SK-N-SH (cell line): ENCODE measurements at regions not wholly inside any gene's neighbourhood (a gene's known extent, or its start where the extent isn't known, plus 50 kb on each side); places are given as distances from the start of the nearest gene placed in this dataset.

ENCODE experiments used
- CTCF ChIA-PET: fragments of 300-600, 350-600 bp; formaldehyde crosslinking; extraction: SDS; loops from one replicate; lab custom pipeline; 2021; lab: Yijun Ruan, JAX
- POLR2A ChIA-PET: fragments of 350-600 bp; sonication (Branson Sonifier 250); formaldehyde crosslinking; extraction: SDS; loops from one replicate; lab custom pipeline; 2020; ENCODE audit warnings: antibody characterized with exemption, inconsistent platforms; lab: Yijun Ruan, JAX
- DNase-seq: peaks from one replicate; pipeline ENCODE4 v3.0.0; 2012
- H2AFZ ChIP-seq: fragments of 200-600 bp; sonication (generic); 2 replicates; pipeline ENCODE4 v1.8.1; 2016; ENCODE audit warnings: antibody characterized with exemption, mild to moderate bottlenecking, low read depth
- H3F3A ChIP-seq: fragments of 200-600 bp; sonication (generic); replicated peaks from 2 replicates; pipeline ENCODE3; 2016; ENCODE audit warnings: antibody characterized with exemption, mild to moderate bottlenecking; ENCODE audit not compliant: insufficient read depth
- H3K27ac ChIP-seq, 2 experiments: fragments of 200-500 bp in 1 of 2; fragments of 200-600 bp in 1 of 2; sonication (Bioruptor generic) in 1 of 2; sonication (generic), shearing (Covaris generic) in 1 of 2; 2 replicates each; pipeline versions ENCODE4 v1.5.1 to v1.6.1; 2014 to 2016; ENCODE audit warnings: low read depth in 2 of 2, inconsistent platforms in 1 of 2, low read length in 1 of 2, mild to moderate bottlenecking in 1 of 2, mixed read lengths in 1 of 2
- H3K27me3 ChIP-seq: fragments of 200-600 bp; sonication (generic), shearing (Covaris generic); 2 replicates; pipeline ENCODE4 v1.6.1; 2016; ENCODE audit warnings: mixed run types; ENCODE audit not compliant: insufficient read depth
- H3K36me3 ChIP-seq, 2 experiments: fragments of 200-500 bp in 1 of 2; fragments of 200-600 bp in 1 of 2; sonication (Bioruptor generic) in 1 of 2; sonication (generic) in 1 of 2; replicated peaks in 1 of 2; 2 replicates each; pipeline versions ENCODE3 to v1.5.1; 2014 to 2016; ENCODE audit warnings: low read length in 1 of 2, mild to moderate bottlenecking in 1 of 2; ENCODE audit not compliant: insufficient read depth in 2 of 2, control insufficient read depth in 1 of 2
- H3K4me1 ChIP-seq, 2 experiments: fragments of 200-500 bp in 1 of 2; fragments of 200-600 bp in 1 of 2; sonication (Bioruptor generic) in 1 of 2; sonication (generic), shearing (Covaris generic) in 1 of 2; 2 replicates each; pipeline versions ENCODE4 v1.5.1 to v1.6.1; 2014 to 2016; ENCODE audit warnings: low read depth in 1 of 2, low read length in 1 of 2, mixed run types in 1 of 2; ENCODE audit not compliant: insufficient read depth in 2 of 2, control insufficient read depth in 1 of 2
- H3K4me2 ChIP-seq: fragments of 200-600 bp; sonication (generic), shearing (Covaris generic); 2 replicates; pipeline ENCODE4 v1.6.1; 2017; ENCODE audit warnings: mixed run types
- H3K4me3 ChIP-seq, 2 experiments: fragments of 200-500 bp in 1 of 2; fragments of 200-600 bp in 1 of 2; sonication (Bioruptor generic) in 1 of 2; sonication (generic), shearing (Covaris generic) in 1 of 2; 2 replicates each; pipeline versions ENCODE4 v1.5.1 to v1.8.1; 2014 to 2016; ENCODE audit warnings: low read depth in 2 of 2, inconsistent platforms in 1 of 2, low read length in 1 of 2, mild to moderate bottlenecking in 1 of 2, mixed read lengths in 1 of 2, moderate library complexity in 1 of 2
- H3K79me2 ChIP-seq: fragments of 200-600 bp; sonication (generic); 2 replicates; pipeline ENCODE4 v1.8.1; 2017; ENCODE audit warnings: mild to moderate bottlenecking; ENCODE audit not compliant: insufficient read depth
- H3K9ac ChIP-seq: fragments of 200-600 bp; sonication (generic); 2 replicates; pipeline ENCODE4 v1.6.1; 2017; ENCODE audit warnings: mixed run types
- H3K9me2 ChIP-seq: fragments of 200-600 bp; sonication (generic); 2 replicates; pipeline ENCODE4 v1.6.1; 2017; ENCODE audit warnings: mixed run types
- H3K9me3 ChIP-seq: fragments of 200-600 bp; sonication (generic); 2 replicates; pipeline ENCODE4 v1.6.1; 2017; ENCODE audit warnings: mixed run types, mild to moderate bottlenecking, moderate library complexity
- H4K20me1 ChIP-seq: fragments of 200-600 bp; sonication (generic); 2 replicates; pipeline ENCODE4 v1.6.1; 2017; ENCODE audit warnings: mild to moderate bottlenecking, mixed run types; ENCODE audit not compliant: insufficient read depth
- CHD2 ChIP-seq: fragments of 150-350 bp; IDR thresholded peaks from 2 replicates; pipeline ENCODE4 v1.6.1; 2018; ENCODE audit warnings: low read length; ENCODE audit not compliant: partially characterized antibody
- CTCF ChIP-seq: fragments of 200-600 bp; sonication (generic); IDR thresholded peaks from 2 replicates; pipeline ENCODE4 v1.6.1; 2017; ENCODE audit warnings: antibody characterized with exemption, mild to moderate bottlenecking, moderate library complexity
- ELF1 ChIP-seq: IDR thresholded peaks from 2 replicates; pipeline ENCODE4 v1.4.0; 2012
- EZH2phosphoT487 ChIP-seq: fragments of 200-600 bp; sonication (generic); IDR thresholded peaks from 2 replicates; pipeline ENCODE4 v1.6.1; 2017; ENCODE audit warnings: low read depth, mixed run types, mild to moderate bottlenecking, antibody characterized with exemption, moderate library complexity, borderline replicate concordance
- GABPA ChIP-seq: IDR thresholded peaks from 2 replicates; pipeline ENCODE4 v1.4.0; 2012; ENCODE audit warnings: low read depth, mild to moderate bottlenecking
- IRF3 ChIP-seq: fragments of 150-350 bp; IDR thresholded peaks from 2 replicates; pipeline ENCODE4 v1.6.1; 2016; ENCODE audit warnings: mild to moderate bottlenecking, low read depth, low read length
- MEF2A ChIP-seq: IDR thresholded peaks from 2 replicates; pipeline ENCODE4 v1.4.0; 2012; ENCODE audit warnings: low read depth, borderline replicate concordance
- NRF1 ChIP-seq: IDR thresholded peaks from 2 replicates; pipeline ENCODE4 v1.6.1; 2012; ENCODE audit warnings: low read depth, mild to moderate bottlenecking, low read length
- PBX3 ChIP-seq: IDR thresholded peaks from 2 replicates; pipeline ENCODE4; 2012
- RCOR1 ChIP-seq: fragments of 150-350 bp; IDR thresholded peaks from 2 replicates; pipeline ENCODE4 v1.6.1; 2017; ENCODE audit warnings: antibody characterized with exemption, low read length
- SMC3 ChIP-seq: IDR thresholded peaks from 2 replicates; pipeline ENCODE4 v1.6.1; 2012; ENCODE audit warnings: low read depth, low read length, improper control_type of control experiment
- TAF1 ChIP-seq: IDR thresholded peaks from 2 replicates; pipeline ENCODE4 v1.6.1; 2012; ENCODE audit warnings: low read depth, mild to moderate bottlenecking, low read length, moderate library complexity, borderline replicate concordance
- TCF12 ChIP-seq: IDR thresholded peaks from 2 replicates; pipeline ENCODE4 v1.4.0; 2012
- USF1 ChIP-seq: IDR thresholded peaks from 2 replicates; pipeline ENCODE4 v1.4.0; 2012; ENCODE audit warnings: low read depth, borderline replicate concordance
- USF2 ChIP-seq: fragments of 150-350 bp; IDR thresholded peaks from 2 replicates; pipeline ENCODE4 v1.6.1; 2017; ENCODE audit warnings: antibody characterized with exemption, low read length, low read depth, borderline replicate concordance
- WGBS: methylation state at CpG from one replicate; pipeline ENCODE4 v1.1.6; 2017; ENCODE audit warnings: low lambda C conversion rate; 5-methylcytosine and 5-hydroxymethylcytosine counted together

DNA sequence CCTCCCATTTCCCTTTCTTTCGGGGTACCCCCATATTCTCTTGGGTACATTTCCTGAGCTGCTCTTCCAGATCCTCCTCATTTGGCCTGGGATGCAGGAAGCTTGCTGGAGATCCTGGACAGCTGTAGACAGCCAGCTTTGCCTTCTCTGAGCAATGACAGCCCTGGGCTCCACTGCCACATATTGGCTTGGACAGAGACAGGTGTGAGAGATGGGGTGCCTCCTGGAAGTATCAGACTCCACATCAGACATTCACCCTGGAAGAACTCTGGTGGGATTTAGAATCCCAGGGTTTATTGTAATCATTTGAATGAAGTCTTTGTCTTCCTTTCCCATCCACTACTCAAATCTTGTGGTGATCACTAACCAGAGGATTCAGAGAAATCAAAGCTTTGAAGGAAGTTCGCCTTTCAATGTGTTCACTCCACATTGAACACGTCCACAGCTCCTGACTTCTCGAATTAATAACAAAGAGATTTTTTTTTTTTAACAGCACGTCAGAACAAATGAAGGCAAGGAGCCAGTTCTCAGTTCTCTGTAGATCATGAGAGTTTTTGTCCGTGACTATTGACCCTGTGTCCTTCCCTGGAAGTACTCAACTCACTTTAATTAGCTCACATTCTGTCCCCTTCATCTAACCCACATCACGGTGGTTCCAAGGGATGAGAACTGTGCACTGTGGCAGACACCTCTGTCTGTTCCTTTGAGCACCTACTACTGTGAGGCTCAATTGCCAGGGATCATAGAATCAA is 377.6 kb upstream of the TRIB2 start:
- ChIA-PET CTCF (interaction anchor here (0.7 to 0.9 kb wide), 4 partner anchors 10 to 62 kb away, joined by 3 to 5 read pairs (median 3); no protein-coding TSS in a partner anchor), POLR2A (no interaction called here)
- Histone ChIP-seq H3K79me2 (no peaks in the 10 kb centered on the region), H3K36me3 (no peaks in the 10 kb centered on the region), H3K9ac (no peak overlapping the region), H3K27ac (no peak overlapping the region; a peak in 1 of 4 replicates), H4K20me1 (no peaks in the 10 kb centered on the region), H3K9me3 (no peaks in the 10 kb centered on the region), H3F3A (no peaks in the 10 kb centered on the region), H3K4me1 (peaks cover 0 to 4% of the 10 kb centered on the region in 2 experiments; a peak in 2 of 4 replicates), H2AFZ (no peak overlapping the region), H3K4me3 (no peak overlapping the region), H3K9me2 (no peaks in the 10 kb centered on the region), H3K4me2 (no peak overlapping the region), H3K27me3 (no peaks in the 10 kb centered on the region)
- WGBS = 66% methylated on average over 7 of the region's 7 CpGs
- no peak for DNase-seq
- no peak for TF ChIP-seq CHD2

DNA sequence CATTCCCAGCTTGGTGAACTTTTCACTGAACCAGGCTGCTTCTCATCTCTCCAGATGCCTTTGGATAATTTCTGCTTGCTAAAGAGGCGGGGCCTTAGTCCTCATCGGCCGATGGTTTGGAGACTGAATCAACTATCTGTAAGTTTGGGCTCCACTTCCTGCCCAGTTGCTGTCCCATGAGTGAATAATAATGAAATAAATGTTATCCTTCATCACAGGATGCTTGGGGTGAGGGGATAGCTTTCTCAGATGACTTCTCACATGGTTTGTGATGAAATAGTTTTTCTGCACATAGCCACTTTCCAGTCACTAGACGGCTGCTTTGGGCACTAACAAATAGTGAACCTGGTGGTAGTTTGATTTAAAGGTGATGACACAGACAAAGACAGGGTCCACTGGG is 376.6 kb upstream of the TRIB2 start:
- H3K79me2 ChIP-seq = no peaks in the 10 kb centered on the region
- 58% methylated on average over 4 of the region's 4 CpGs for WGBS
- CTCF ChIA-PET = no interaction called here
- no peaks in the 10 kb centered on the region for H3K9me3 ChIP-seq
- TF ChIP-seq MEF2A (no peak), TCF12 (0 out of 2 replicates have a peak, but pooled peaks have one; percentile 7)
- DNase-seq = no peak
- no peaks in the 10 kb centered on the region for H3K27me3 ChIP-seq
- no peaks in the 10 kb centered on the region for H3F3A ChIP-seq
- no peak overlapping the region; the same call in 1 of the 2 replicates for H3K4me2 ChIP-seq
- no peak overlapping the region for H3K4me3 ChIP-seq
- H4K20me1 ChIP-seq = no peaks in the 10 kb centered on the region
- no peaks in the 10 kb centered on the region; a peak in 1 of 4 replicates for H3K4me1 ChIP-seq
- no peaks in the 10 kb centered on the region for H3K36me3 ChIP-seq
- H3K9me2 ChIP-seq = no peaks in the 10 kb centered on the region
- H3K27ac ChIP-seq = peak overlapping the region in 1 of 2 experiments; percentile 45; a peak in 2 of 4 replicates
- H3K9ac ChIP-seq = no peak overlapping the region
- POLR2A ChIA-PET = no interaction called here
- peak overlapping the region; percentile 32; the same call in 1 of the 2 replicates for H2AFZ ChIP-seq

DNA sequence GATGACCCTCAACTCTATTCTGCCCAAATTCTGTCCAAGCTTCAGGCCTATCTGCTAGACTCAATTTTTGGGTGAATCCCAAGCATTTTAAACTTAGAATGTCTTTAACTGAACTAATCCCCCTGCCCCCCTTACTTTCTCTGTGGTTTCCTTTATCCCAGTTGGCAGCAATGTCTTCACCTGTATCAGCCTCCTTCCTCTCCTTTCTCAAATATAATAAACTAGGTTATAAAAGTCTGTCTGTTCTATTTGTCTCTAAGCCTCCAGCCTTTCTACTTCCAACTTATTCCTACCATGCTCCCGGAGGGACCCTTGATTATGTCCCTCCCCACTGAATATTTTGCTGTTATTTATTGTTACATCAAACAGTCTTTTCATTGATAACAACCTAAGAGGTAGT is 375.5 kb upstream of the TRIB2 start:
- Histone ChIP-seq H3K9me2 (no peaks in the 10 kb centered on the region), H2AFZ (no peak overlapping the region; the same call in 1 of the 2 replicates), H3K79me2 (no peaks in the 10 kb centered on the region), H3K4me3 (no peak overlapping the region), H3K36me3 (no peaks in the 10 kb centered on the region), H3K4me2 (no peak overlapping the region), H3K9ac (no peak overlapping the region), H3K9me3 (no peaks in the 10 kb centered on the region), H4K20me1 (no peaks in the 10 kb centered on the region), H3K4me1 (no peaks in the 10 kb centered on the region; a peak in 1 of 4 replicates), H3K27me3 (no peaks in the 10 kb centered on the region), H3F3A (no peaks in the 10 kb centered on the region), H3K27ac (no peak overlapping the region)
- ChIA-PET CTCF (no interaction called here), POLR2A (no interaction called here)
- DNase-seq = no peak
- WGBS = 71% methylated on average over 1 of the region's 1 CpG
- no peak for TF ChIP-seq GABPA
- no peak for TF ChIP-seq NRF1
- no peak for TF ChIP-seq IRF3
- TF ChIP-seq USF1 = no peak
- TF ChIP-seq TCF12 = no peak
- TF ChIP-seq CTCF = no peak
- no peak for TF ChIP-seq PBX3
- no peak for TF ChIP-seq MEF2A
- TF ChIP-seq USF2 = no peak
- TF ChIP-seq TAF1 = no peak
- TF ChIP-seq EZH2phosphoT487 = no peak
- no peak for TF ChIP-seq ELF1
- no peak for TF ChIP-seq RCOR1
- no peak for TF ChIP-seq SMC3
